ENCODE measurements at regions not wholly inside any gene's neighbourhood (a gene's known extent, or its start where the extent isn't known, plus 50 kb on each side); places are given as distances from the start of the nearest gene placed in this dataset.

DNA sequence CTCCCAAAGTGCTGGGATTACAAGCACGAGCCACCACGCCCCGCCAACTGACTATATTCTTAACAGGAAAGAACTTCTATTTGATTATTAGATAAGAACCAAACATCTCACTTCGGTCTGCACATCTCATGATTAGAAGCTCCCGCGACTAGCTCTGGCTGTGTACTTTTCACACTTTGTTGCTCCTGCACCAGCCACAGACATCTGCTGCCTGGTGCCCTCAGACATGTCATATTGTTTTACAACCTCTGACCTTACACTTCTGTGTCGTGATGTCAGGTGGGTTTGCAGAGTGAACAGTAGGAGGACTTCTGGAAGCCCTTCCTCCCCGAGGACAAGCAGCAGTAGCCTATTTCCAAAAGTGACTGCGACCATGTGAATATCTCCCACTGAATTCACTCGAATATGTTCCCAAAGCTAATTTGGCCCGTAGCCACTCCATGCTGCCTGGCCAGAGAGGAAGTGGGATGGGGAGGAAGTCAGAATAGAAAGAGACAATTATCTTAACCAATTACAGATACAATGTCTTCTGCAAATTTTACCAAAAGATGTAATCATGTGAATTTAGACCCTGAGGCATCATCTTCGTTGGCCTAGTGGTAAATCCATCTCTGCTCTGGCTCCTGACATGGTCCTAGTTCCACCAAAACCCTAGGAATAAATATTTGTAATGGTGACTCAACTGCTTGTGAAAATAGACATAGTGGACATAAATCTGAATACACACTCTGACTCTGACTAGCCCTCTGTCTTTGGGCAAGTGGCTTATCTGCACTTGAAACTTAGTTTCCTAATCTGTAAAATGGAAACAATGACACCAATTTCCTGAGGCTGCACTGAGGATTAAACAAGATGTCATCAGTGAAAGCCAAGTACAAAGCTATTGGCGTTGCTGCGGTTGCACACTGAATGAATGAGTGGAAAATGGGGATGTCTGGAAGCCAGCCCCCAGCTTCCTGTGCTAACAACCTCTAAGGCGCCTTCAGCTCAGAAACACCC, 406.1 kb downstream of the LRATD1 start:
- TF ChIP-seq, protein P1, sequence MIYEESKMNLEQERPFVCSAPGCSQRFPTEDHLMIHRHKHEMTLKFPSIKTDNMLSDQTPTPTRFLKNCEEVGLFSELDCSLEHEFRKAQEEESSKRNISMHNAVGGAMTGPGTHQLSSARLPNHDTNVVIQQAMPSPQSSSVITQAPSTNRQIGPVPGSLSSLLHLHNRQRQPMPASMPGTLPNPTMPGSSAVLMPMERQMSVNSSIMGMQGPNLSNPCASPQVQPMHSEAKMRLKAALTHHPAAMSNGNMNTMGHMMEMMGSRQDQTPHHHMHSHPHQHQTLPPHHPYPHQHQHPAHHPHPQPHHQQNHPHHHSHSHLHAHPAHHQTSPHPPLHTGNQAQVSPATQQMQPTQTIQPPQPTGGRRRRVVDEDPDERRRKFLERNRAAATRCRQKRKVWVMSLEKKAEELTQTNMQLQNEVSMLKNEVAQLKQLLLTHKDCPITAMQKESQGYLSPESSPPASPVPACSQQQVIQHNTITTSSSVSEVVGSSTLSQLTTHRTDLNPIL (CRISPR knock-in tag; IDR thresholded peaks at IDR 0.05; ENCODE audit: low read depth): no peak
- TF ChIP-seq, protein P2, sequence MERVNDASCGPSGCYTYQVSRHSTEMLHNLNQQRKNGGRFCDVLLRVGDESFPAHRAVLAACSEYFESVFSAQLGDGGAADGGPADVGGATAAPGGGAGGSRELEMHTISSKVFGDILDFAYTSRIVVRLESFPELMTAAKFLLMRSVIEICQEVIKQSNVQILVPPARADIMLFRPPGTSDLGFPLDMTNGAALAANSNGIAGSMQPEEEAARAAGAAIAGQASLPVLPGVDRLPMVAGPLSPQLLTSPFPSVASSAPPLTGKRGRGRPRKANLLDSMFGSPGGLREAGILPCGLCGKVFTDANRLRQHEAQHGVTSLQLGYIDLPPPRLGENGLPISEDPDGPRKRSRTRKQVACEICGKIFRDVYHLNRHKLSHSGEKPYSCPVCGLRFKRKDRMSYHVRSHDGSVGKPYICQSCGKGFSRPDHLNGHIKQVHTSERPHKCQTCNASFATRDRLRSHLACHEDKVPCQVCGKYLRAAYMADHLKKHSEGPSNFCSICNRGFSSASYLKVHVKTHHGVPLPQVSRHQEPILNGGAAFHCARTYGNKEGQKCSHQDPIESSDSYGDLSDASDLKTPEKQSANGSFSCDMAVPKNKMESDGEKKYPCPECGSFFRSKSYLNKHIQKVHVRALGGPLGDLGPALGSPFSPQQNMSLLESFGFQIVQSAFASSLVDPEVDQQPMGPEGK (CRISPR knock-in tag; IDR thresholded peaks at IDR 0.05; ENCODE audit: borderline replicate concordance): no peak
- TF ChIP-seq TOX (CRISPR knock-in tag; IDR thresholded peaks at IDR 0.05; ENCODE audit: borderline replicate concordance) (no peak), ZFP30 (CRISPR knock-in tag; IDR thresholded peaks at IDR 0.05) (no peak), ISL1 (CRISPR knock-in tag; IDR thresholded peaks at IDR 0.05) (no peak), ARNTL (CRISPR knock-in tag; IDR thresholded peaks at IDR 0.05; ENCODE audit: borderline replicate concordance, low read depth) (no peak), BACH2 (CRISPR knock-in tag; IDR thresholded peaks at IDR 0.05; ENCODE audit: borderline replicate concordance) (no peak), ZFP3 (CRISPR knock-in tag; IDR thresholded peaks at IDR 0.05) (no peak), TSHZ2 (CRISPR knock-in tag; IDR thresholded peaks at IDR 0.05) (no peak)
- TF ChIP-seq, protein P3, sequence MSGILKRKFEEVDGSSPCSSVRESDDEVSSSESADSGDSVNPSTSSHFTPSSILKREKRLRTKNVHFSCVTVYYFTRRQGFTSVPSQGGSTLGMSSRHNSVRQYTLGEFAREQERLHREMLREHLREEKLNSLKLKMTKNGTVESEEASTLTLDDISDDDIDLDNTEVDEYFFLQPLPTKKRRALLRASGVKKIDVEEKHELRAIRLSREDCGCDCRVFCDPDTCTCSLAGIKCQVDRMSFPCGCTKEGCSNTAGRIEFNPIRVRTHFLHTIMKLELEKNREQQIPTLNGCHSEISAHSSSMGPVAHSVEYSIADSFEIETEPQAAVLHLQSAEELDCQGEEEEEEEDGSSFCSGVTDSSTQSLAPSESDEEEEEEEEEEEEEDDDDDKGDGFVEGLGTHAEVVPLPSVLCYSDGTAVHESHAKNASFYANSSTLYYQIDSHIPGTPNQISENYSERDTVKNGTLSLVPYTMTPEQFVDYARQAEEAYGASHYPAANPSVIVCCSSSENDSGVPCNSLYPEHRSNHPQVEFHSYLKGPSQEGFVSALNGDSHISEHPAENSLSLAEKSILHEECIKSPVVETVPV (CRISPR knock-in tag; IDR thresholded peaks at IDR 0.05): no peak
- TF ChIP-seq, protein P4, sequence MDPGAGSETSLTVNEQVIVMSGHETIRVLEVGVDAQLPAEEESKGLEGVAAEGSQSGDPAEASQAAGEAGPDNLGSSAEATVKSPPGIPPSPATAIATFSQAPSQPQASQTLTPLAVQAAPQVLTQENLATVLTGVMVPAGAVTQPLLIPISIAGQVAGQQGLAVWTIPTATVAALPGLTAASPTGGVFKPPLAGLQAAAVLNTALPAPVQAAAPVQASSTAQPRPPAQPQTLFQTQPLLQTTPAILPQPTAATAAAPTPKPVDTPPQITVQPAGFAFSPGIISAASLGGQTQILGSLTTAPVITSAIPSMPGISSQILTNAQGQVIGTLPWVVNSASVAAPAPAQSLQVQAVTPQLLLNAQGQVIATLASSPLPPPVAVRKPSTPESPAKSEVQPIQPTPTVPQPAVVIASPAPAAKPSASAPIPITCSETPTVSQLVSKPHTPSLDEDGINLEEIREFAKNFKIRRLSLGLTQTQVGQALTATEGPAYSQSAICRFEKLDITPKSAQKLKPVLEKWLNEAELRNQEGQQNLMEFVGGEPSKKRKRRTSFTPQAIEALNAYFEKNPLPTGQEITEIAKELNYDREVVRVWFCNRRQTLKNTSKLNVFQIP (CRISPR knock-in tag; IDR thresholded peaks at IDR 0.05; ENCODE audit: borderline replicate concordance, low read depth): no peak
